Neural progenitor cell (in vitro differentiated cells): ENCODE measurements at regions not wholly inside any gene's neighbourhood (a gene's known extent, or its start where the extent isn't known, plus 50 kb on each side); places are given as distances from the start of the nearest gene placed in this dataset.

ENCODE experiments used
- DNase-seq: peaks from one replicate; pipeline ENCODE4 v3.0.0-alpha.2; 2016; ENCODE audit warnings: low spot score
- H2AFZ ChIP-seq: fragments of 200-600 bp; sonication (generic); replicated peaks from 2 replicates; pipeline ENCODE4 v1.6.1; 2016; ENCODE audit warnings: antibody characterized with exemption
- H3F3A ChIP-seq: fragments of 200-600 bp; sonication (generic); 2 replicates; pipeline ENCODE4 v1.6.1; 2016; ENCODE audit warnings: antibody characterized with exemption, low read depth
- H3K27ac ChIP-seq: fragments of 200-600 bp; sonication (generic); 2 replicates; pipeline ENCODE4 v1.5.1; 2016; ENCODE audit warnings: mild to moderate bottlenecking
- H3K27me3 ChIP-seq: fragments of 200-600 bp; sonication (generic); 2 replicates; pipeline ENCODE4 v1.6.1; 2016; ENCODE audit warnings: mild to moderate bottlenecking, moderate library complexity
- H3K36me3 ChIP-seq: fragments of 200-600 bp; sonication (generic); 2 replicates; pipeline ENCODE4 v1.5.1; 2016
- H3K4me1 ChIP-seq: fragments of 200-600 bp; sonication (generic); 2 replicates; pipeline ENCODE4 v1.6.1; 2016; ENCODE audit warnings: mixed run types
- H3K4me2 ChIP-seq: fragments of 200-600 bp; sonication (generic); 2 replicates; pipeline ENCODE4 v1.6.1; 2016
- H3K4me3 ChIP-seq: fragments of 200-600 bp; sonication (generic); 2 replicates; pipeline ENCODE4 v1.5.1; 2016
- H3K79me2 ChIP-seq: fragments of 200-600 bp; sonication (generic); 2 replicates; pipeline ENCODE4 v1.6.1; 2016; ENCODE audit warnings: low read depth
- H3K9ac ChIP-seq: fragments of 200-600 bp; sonication (generic); 2 replicates; pipeline ENCODE4 v1.6.1; 2016
- H3K9me3 ChIP-seq: fragments of 200-600 bp; sonication (generic); 2 replicates; pipeline ENCODE4 v1.5.1; 2016; ENCODE audit warnings: low read depth
- H4K20me1 ChIP-seq: fragments of 200-600 bp; sonication (generic); 2 replicates; pipeline ENCODE4 v1.6.1; 2016; ENCODE audit warnings: low read depth
- H3K27ac Mint-ChIP-seq: 3 replicates; pipeline ENCODE4 v1.8.0; 2021; ENCODE audit warnings: mixed read lengths
- H3K27me3 Mint-ChIP-seq: 2 replicates; pipeline ENCODE4 v1.8.0; 2022; ENCODE audit warnings: low read depth, mild to moderate bottlenecking, inconsistent platforms, moderate library complexity, mixed read lengths; ENCODE audit not compliant: insufficient read depth
- H3K36me3 Mint-ChIP-seq: 3 replicates; pipeline ENCODE4 v1.8.0; 2021; ENCODE audit warnings: mixed read lengths
- H3K4me1 Mint-ChIP-seq: 3 replicates; pipeline ENCODE4 v1.8.0; 2021; ENCODE audit warnings: mixed read lengths
- H3K4me3 Mint-ChIP-seq: 3 replicates; pipeline ENCODE4 v1.8.0; 2021; ENCODE audit warnings: mild to moderate bottlenecking, moderate library complexity, mixed read lengths
- H3K9me3 Mint-ChIP-seq: 3 replicates; pipeline ENCODE4 v1.8.0; 2020; ENCODE audit warnings: mixed read lengths
- EZH2 ChIP-seq: fragments of 200-600 bp; sonication (generic); IDR thresholded peaks from 2 replicates; pipeline ENCODE4 v1.6.1; 2017; ENCODE audit warnings: antibody characterized with exemption, mild to moderate bottlenecking, moderate library complexity
- EZH2phosphoT487 ChIP-seq: fragments of 200-600 bp; sonication (generic); IDR thresholded peaks from 2 replicates; pipeline ENCODE4 v1.6.1; 2017; ENCODE audit warnings: antibody characterized with exemption
- TF ChIP-seq, protein P1 (sequence below): fragments of 200-600 bp; sonication (generic); IDR thresholded peaks from 2 replicates; pipeline ENCODE4 v1.5.1; 2017; ENCODE audit warnings: antibody characterized with exemption, mild to moderate bottlenecking

DNA sequence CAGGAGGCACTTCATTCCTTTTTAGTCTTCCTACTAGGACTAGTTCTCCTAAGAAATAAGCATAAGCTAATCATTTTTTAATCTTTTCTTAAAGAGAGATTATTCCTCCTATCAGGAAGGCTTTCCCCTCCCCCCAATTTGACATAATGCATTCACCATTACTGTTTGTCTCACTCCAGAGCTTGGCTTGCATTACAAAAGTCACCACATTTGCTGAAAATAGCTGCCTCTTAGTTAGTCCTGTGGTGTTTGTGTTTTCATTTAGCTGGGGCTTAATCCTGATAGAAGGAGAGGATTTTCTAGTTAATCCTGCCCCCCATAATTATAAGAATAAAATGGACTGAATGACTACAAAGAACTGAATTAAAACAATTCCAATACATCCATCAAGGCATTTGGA is 307.1 kb upstream of the RRP15 start:
- no peak overlapping the region for H3K4me3 Mint-ChIP-seq

DNA sequence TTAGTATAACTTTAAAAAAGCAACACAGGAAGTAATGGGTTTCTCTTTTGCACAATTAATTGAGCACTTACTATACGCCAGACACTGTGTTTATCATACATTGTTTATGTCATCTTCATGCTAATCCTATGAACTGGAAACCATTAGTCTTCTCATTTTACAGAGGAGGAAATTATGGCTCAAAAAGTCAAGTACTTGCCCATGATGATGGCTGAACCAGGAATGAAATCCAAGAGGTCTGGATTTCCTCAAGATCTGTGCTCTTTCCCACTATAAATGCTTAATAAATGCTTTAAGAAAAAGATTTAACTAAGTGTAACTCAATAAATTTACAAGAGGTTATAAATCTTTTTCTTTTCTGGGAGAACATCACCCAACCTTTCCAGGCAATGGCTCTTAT is 303.7 kb upstream of the RRP15 start:
- Mint-ChIP-seq H3K36me3 (no peaks in the 10 kb centered on the region), H3K9me3 (peaks cover 3% of the 10 kb centered on the region), H3K27me3 (no peaks in the 10 kb centered on the region), H3K4me3 (no peak overlapping the region), H3K27ac (no peak overlapping the region), H3K4me1 (peaks cover 3% of the 10 kb centered on the region)
- H4K20me1 ChIP-seq = no peaks in the 10 kb centered on the region
- TF ChIP-seq EZH2phosphoT487 (no peak), EZH2 (no peak)
- TF ChIP-seq, protein P1, sequence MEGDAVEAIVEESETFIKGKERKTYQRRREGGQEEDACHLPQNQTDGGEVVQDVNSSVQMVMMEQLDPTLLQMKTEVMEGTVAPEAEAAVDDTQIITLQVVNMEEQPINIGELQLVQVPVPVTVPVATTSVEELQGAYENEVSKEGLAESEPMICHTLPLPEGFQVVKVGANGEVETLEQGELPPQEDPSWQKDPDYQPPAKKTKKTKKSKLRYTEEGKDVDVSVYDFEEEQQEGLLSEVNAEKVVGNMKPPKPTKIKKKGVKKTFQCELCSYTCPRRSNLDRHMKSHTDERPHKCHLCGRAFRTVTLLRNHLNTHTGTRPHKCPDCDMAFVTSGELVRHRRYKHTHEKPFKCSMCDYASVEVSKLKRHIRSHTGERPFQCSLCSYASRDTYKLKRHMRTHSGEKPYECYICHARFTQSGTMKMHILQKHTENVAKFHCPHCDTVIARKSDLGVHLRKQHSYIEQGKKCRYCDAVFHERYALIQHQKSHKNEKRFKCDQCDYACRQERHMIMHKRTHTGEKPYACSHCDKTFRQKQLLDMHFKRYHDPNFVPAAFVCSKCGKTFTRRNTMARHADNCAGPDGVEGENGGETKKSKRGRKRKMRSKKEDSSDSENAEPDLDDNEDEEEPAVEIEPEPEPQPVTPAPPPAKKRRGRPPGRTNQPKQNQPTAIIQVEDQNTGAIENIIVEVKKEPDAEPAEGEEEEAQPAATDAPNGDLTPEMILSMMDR = no peak
- H2AFZ ChIP-seq = no peak overlapping the region
- no peaks in the 10 kb centered on the region for H3K27me3 ChIP-seq
- H3K36me3 ChIP-seq = peaks cover 2% of the 10 kb centered on the region
- no peak overlapping the region for H3K9ac ChIP-seq
- no peak overlapping the region for H3K4me2 ChIP-seq
- no peak overlapping the region for H3K4me3 ChIP-seq
- peaks cover 17% of the 10 kb centered on the region for H3K4me1 ChIP-seq
- H3K79me2 ChIP-seq = no peaks in the 10 kb centered on the region
- H3F3A ChIP-seq = peaks cover 18% of the 10 kb centered on the region
- no peak overlapping the region for H3K27ac ChIP-seq
- DNase-seq = no peak
- peaks cover 3% of the 10 kb centered on the region for H3K9me3 ChIP-seq

More for the DNA sequence above, 307.1 kb upstream of the RRP15 start:
- Histone ChIP-seq H3K79me2 (no peaks in the 10 kb centered on the region), H4K20me1 (no peaks in the 10 kb centered on the region), H3K27me3 (no peaks in the 10 kb centered on the region), H3K36me3 (peaks cover 12% of the 10 kb centered on the region), H3K9me3 (peaks cover 3% of the 10 kb centered on the region), H2AFZ (peak overlapping the region; percentile 57), H3K27ac (peak overlapping the region; percentile 80), H3K9ac (no peak overlapping the region), H3K4me3 (no peak overlapping the region), H3K4me1 (peaks cover 12% of the 10 kb centered on the region), H3F3A (peaks cover 18% of the 10 kb centered on the region), H3K4me2 (peak overlapping the region; percentile 3)
- TF ChIP-seq EZH2 (no peak), EZH2phosphoT487 (no peak)
- TF ChIP-seq, protein P1 = no peak
- DNase-seq = peak; percentile 21
- Mint-ChIP-seq H3K4me1 (peaks cover 3% of the 10 kb centered on the region), H3K9me3 (peaks cover 3% of the 10 kb centered on the region), H3K27me3 (no peaks in the 10 kb centered on the region), H3K36me3 (no peaks in the 10 kb centered on the region), H3K27ac (no peak overlapping the region)

DNA sequence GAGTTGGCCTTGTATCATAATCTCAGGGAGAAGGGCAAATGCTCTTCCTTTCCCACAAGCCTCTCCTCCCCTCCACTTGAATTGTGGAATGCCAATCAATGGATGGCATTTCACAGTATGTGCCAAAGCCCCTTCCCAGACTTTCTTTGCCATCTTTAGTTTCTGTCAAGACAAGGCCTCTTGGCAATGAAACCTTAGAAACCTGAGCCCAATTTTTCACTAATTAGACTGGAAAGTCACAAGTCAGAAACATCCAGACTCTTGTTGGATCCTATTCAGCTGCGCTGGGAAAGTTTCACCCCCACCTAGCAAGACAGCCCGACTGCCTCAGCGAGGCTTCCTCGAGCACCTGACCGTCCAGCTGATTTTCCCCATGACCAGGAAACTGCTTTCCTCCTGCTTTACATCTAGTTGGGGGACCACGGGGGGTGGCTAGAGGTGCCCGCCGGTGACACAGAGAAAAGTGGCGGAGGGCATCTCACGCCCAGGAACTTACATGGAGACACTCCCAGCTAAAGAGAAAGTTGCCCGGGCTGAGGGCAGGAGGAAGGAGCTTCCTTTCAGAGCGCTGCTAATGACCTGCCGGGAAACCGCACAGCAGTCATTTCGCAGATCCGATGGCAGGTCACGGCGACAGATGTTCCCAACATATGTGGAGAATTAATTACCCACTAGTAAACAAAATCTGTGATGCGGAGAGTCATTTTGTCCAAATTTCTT is 302.6 kb upstream of the RRP15 start:
- Histone ChIP-seq H3K27me3 (no peaks in the 10 kb centered on the region), H3K9me3 (no peaks in the 10 kb centered on the region), H3K4me2 (no peak overlapping the region), H3K9ac (no peak overlapping the region), H2AFZ (peak overlapping the region; percentile 87), H3K36me3 (no peaks in the 10 kb centered on the region), H3K79me2 (no peaks in the 10 kb centered on the region), H4K20me1 (no peaks in the 10 kb centered on the region), H3F3A (peaks cover 13% of the 10 kb centered on the region), H3K27ac (no peak overlapping the region), H3K4me3 (no peak overlapping the region), H3K4me1 (peaks cover 14% of the 10 kb centered on the region)
- Mint-ChIP-seq H3K27ac (no peak overlapping the region), H3K36me3 (no peaks in the 10 kb centered on the region), H3K9me3 (no peaks in the 10 kb centered on the region), H3K4me3 (no peak overlapping the region), H3K4me1 (peaks cover 3% of the 10 kb centered on the region), H3K27me3 (no peaks in the 10 kb centered on the region)
- DNase-seq = peak; percentile 7
- TF ChIP-seq, protein P1 = no peak
- TF ChIP-seq EZH2phosphoT487 = no peak
- TF ChIP-seq EZH2 = no peak
